Natural killer cell (primary cell): ENCODE measurements at regions not wholly inside any gene's neighbourhood (a gene's known extent, or its start where the extent isn't known, plus 50 kb on each side); places are given as distances from the start of the nearest gene placed in this dataset.

ENCODE experiments used
- ATAC-seq, 3 donors: fragments of 150-1000 bp in 2 of 3; fragments of 200-7000 bp in 1 of 3; cut with Tn5 transposase; 1 replicate in 1 of 3; 2 replicates in 2 of 3; pipeline ENCODE4 v1.10.0; 2021; ENCODE audit warnings: mild to moderate bottlenecking in 2 of 3, moderate library complexity in 2 of 3
- DNase-seq, 2 donors: peaks; one replicate each; pipeline versions ENCODE4 v3.0.0 to v3.0.0-alpha.2; 2013 to 2021; ENCODE audit warnings: mixed read lengths in 1 of 2
- H3K27ac ChIP-seq: one replicate; pipeline ENCODE4 v1.5.1; 2013; ENCODE audit warnings: mild to moderate bottlenecking, low read length
- H3K27me3 ChIP-seq: one replicate; pipeline ENCODE4 v1.6.1; 2013; ENCODE audit warnings: low read length; ENCODE audit not compliant: control insufficient read depth, insufficient read depth
- H3K36me3 ChIP-seq: one replicate; pipeline ENCODE4 v1.6.1; 2013; ENCODE audit warnings: low read length; ENCODE audit not compliant: control insufficient read depth, insufficient read depth
- H3K4me1 ChIP-seq: one replicate; pipeline ENCODE4 v1.6.1; 2013; ENCODE audit warnings: low read length; ENCODE audit not compliant: control insufficient read depth, insufficient read depth
- H3K4me3 ChIP-seq: one replicate; pipeline ENCODE4 v1.5.1; 2013; ENCODE audit warnings: low read length
- H3K9me3 ChIP-seq: one replicate; pipeline ENCODE4 v1.6.1; 2013; ENCODE audit warnings: low read length; ENCODE audit not compliant: control insufficient read depth, insufficient read depth
- H3K27ac Mint-ChIP-seq, 2 donors: one replicate each; pipeline ENCODE4 v1.8.0; 2022; ENCODE audit warnings: mild to moderate bottlenecking in 2 of 2, mixed read lengths in 2 of 2, moderate library complexity in 1 of 2
- H3K27me3 Mint-ChIP-seq, 2 donors: one replicate each; pipeline ENCODE4 v1.8.0; 2022; ENCODE audit warnings: low read depth in 2 of 2, mixed read lengths in 2 of 2
- H3K36me3 Mint-ChIP-seq: one replicate; pipeline ENCODE4 v1.8.0; 2022; ENCODE audit warnings: mixed read lengths
- H3K4me1 Mint-ChIP-seq, 2 donors: one replicate each; pipeline ENCODE4 v1.8.0; 2022; ENCODE audit warnings: mixed read lengths in 2 of 2
- H3K4me3 Mint-ChIP-seq: one replicate; pipeline ENCODE4 v1.8.0; 2022; ENCODE audit warnings: mild to moderate bottlenecking, moderate library complexity, mixed read lengths
- H3K9me3 Mint-ChIP-seq, 2 donors: one replicate each; pipeline ENCODE4 v1.8.0; 2022; ENCODE audit warnings: mixed read lengths in 2 of 2
- CTCF ChIP-seq: fragments of 200-600 bp; IDR thresholded peaks from one replicate; pipeline ENCODE4 v1.8.0; 2022; ENCODE audit warnings: antibody characterized with exemption
- WGBS: methylation state at CpG from one replicate; pipeline ENCODE4 v1.1.7; 2013; ENCODE audit warnings: missing lambda C conversion rate; ENCODE audit not compliant: insufficient coverage; 5-methylcytosine and 5-hydroxymethylcytosine counted together
- intact Hi-C: fragments of 100-400 bp; cut with micrococcal nuclease; formaldehyde crosslinking; loops from one replicate; pipeline ENCODE4 v1.14.2; 2022

- Histone ChIP-seq H3K27me3 (no peaks in the 10 kb centered on the region), H3K4me3 (no peak overlapping the region), H3K27ac (no peak overlapping the region), H3K4me1 (no peaks in the 10 kb centered on the region), H3K36me3 (no peaks in the 10 kb centered on the region), H3K9me3 (no peaks in the 10 kb centered on the region)
- DNase-seq, result no peak
- intact Hi-C loops, result no loop called here
- no peaks in the 10 kb centered on the region for H3K36me3 Mint-ChIP-seq
- peaks cover 0 to 6% of the 10 kb centered on the region in 2 donors for H3K9me3 Mint-ChIP-seq
- no peaks in the 10 kb centered on the region for H3K4me1 Mint-ChIP-seq
- H3K4me3 Mint-ChIP-seq, result no peak overlapping the region
- ATAC-seq, result no peak
- H3K27me3 Mint-ChIP-seq, result no peaks in the 10 kb centered on the region
- TF ChIP-seq CTCF, result no peak
- H3K27ac Mint-ChIP-seq, result no peak overlapping the region
Measured at GRCh38 chr22:34326901-34327300, 406.6 kb upstream of the LARGE1 start.

GRCh38 chr22:34330432-34330831 is 410.2 kb upstream of the LARGE1 start:
- Histone ChIP-seq H3K36me3 (no peaks in the 10 kb centered on the region), H3K4me1 (no peaks in the 10 kb centered on the region), H3K27me3 (no peaks in the 10 kb centered on the region), H3K27ac (no peak overlapping the region), H3K9me3 (peaks cover 14% of the 10 kb centered on the region), H3K4me3 (no peak overlapping the region)
- WGBS, result 87% methylated on average over 4 of the region's 4 CpGs
- no peak for DNase-seq
- Mint-ChIP-seq H3K27me3 (no peaks in the 10 kb centered on the region), H3K9me3 (peaks cover 4 to 6% of the 10 kb centered on the region in 2 donors), H3K36me3 (no peaks in the 10 kb centered on the region), H3K27ac (no peak overlapping the region), H3K4me3 (no peak overlapping the region), H3K4me1 (no peaks in the 10 kb centered on the region)
- no peak for ATAC-seq
- TF ChIP-seq CTCF, result no peak
- intact Hi-C loops, result no loop called here

- Histone ChIP-seq H3K4me3 (no peak overlapping the region), H3K27me3 (no peaks in the 10 kb centered on the region), H3K27ac (no peak overlapping the region), H3K36me3 (no peaks in the 10 kb centered on the region), H3K9me3 (peaks cover 14% of the 10 kb centered on the region), H3K4me1 (no peaks in the 10 kb centered on the region)
- DNase-seq (no peak), ATAC-seq (no peak)
- Mint-ChIP-seq H3K27me3 (no peaks in the 10 kb centered on the region), H3K27ac (no peak overlapping the region), H3K9me3 (peaks cover 7 to 14% of the 10 kb centered on the region in 2 donors), H3K36me3 (no peaks in the 10 kb centered on the region), H3K4me3 (no peak overlapping the region), H3K4me1 (no peaks in the 10 kb centered on the region)
- intact Hi-C loops, result no loop called here
- TF ChIP-seq CTCF, result no peak
- WGBS, result 90% methylated on average over 4 of the region's 4 CpGs
Measured at GRCh38 chr22:34333285-34333684, 413.0 kb upstream of the LARGE1 start.

GRCh38 chr22:34334893-34335292 is 414.6 kb upstream of the LARGE1 start:
- no peak for TF ChIP-seq CTCF
- H3K9me3 ChIP-seq, result peaks cover 14% of the 10 kb centered on the region
- no peak overlapping the region for H3K4me3 Mint-ChIP-seq
- ATAC-seq, result no peak
- H3K36me3 Mint-ChIP-seq, result no peaks in the 10 kb centered on the region
- no peak overlapping the region for H3K4me3 ChIP-seq
- no peak overlapping the region for H3K27ac Mint-ChIP-seq
- H3K4me1 Mint-ChIP-seq, result no peaks in the 10 kb centered on the region
- H3K27me3 ChIP-seq, result no peaks in the 10 kb centered on the region
- no peaks in the 10 kb centered on the region for H3K27me3 Mint-ChIP-seq
- intact Hi-C loops, result no loop called here
- no peak overlapping the region for H3K27ac ChIP-seq
- peaks cover 7 to 14% of the 10 kb centered on the region in 2 donors for H3K9me3 Mint-ChIP-seq
- H3K36me3 ChIP-seq, result no peaks in the 10 kb centered on the region
- DNase-seq, result no peak
- no peaks in the 10 kb centered on the region for H3K4me1 ChIP-seq
- WGBS, result 73% methylated on average over 5 of the region's 5 CpGs
